ENCODE measurements at regions not wholly inside any gene's neighbourhood (a gene's known extent, or its start where the extent isn't known, plus 50 kb on each side); places are given as distances from the start of the nearest gene placed in this dataset.

DNA sequence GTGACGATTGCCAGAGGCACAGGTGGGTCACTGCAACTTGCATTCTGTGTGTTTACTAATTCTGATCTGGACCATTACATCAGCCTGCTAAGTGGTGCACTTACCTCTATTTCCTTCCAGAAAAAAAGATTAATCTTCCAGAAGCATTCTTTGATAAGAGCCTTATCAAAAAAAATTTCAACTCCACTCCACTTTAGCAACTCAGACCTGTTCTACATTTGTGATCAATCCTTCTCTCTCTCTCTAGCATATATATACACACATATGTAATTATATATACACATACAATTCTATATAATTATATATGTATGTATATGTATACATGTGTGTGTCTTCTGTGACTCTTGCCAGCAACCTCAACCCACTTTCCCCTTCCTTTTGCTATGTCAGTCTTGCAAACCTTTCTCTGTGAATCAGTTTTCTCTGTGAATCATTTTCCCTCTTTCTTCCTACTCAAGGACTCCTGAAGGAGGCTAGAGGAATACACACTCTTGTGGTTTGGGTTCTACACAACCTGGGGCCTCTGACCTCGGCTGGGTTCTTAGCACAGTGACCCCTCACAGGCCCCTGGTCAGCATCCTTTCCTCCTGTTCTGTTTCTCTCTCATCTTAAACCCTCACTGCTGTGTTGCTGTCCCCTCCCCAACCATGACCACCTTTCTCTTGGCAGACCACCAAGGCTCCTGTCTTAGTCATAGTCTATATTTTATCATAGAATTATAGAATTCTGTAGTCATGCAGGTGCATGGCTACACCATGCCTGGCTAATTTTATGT is 130.4 kb upstream of the PELI1 start:
- Histone ChIP-seq H3K9me2 (replicated peaks; ENCODE audit: insufficient read depth) (no peaks in the 10 kb centered on the region), H3K4me1 (ENCODE audit: insufficient read depth) (peaks cover 12% of the 10 kb centered on the region), H3K9me3 (ENCODE audit: low read depth) (no peaks in the 10 kb centered on the region), H2AFZ (no peak overlapping the region), H3K4me2 (no peak overlapping the region), H3K27me3 (no peaks in the 10 kb centered on the region), H3K27ac (peak overlapping the region; percentile 59), H3K79me2 (no peaks in the 10 kb centered on the region), H3K4me3 (no peak overlapping the region), H4K20me1 (ENCODE audit: insufficient read depth, poor library complexity, severe bottlenecking) (no peaks in the 10 kb centered on the region), H3K36me3 (replicated peaks; ENCODE audit: insufficient read depth, low read depth) (no peaks in the 10 kb centered on the region)
- no peak for TF ChIP-seq EZH2phosphoT487 (IDR thresholded peaks at IDR 0.05; ENCODE audit: low read depth, severe bottlenecking, unreplicated experiment)
- TF ChIP-seq, protein P1, sequence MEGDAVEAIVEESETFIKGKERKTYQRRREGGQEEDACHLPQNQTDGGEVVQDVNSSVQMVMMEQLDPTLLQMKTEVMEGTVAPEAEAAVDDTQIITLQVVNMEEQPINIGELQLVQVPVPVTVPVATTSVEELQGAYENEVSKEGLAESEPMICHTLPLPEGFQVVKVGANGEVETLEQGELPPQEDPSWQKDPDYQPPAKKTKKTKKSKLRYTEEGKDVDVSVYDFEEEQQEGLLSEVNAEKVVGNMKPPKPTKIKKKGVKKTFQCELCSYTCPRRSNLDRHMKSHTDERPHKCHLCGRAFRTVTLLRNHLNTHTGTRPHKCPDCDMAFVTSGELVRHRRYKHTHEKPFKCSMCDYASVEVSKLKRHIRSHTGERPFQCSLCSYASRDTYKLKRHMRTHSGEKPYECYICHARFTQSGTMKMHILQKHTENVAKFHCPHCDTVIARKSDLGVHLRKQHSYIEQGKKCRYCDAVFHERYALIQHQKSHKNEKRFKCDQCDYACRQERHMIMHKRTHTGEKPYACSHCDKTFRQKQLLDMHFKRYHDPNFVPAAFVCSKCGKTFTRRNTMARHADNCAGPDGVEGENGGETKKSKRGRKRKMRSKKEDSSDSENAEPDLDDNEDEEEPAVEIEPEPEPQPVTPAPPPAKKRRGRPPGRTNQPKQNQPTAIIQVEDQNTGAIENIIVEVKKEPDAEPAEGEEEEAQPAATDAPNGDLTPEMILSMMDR (IDR thresholded peaks at IDR 0.05; ENCODE audit: poor library complexity) = no peak
- no peak for TF ChIP-seq EZH2 (IDR thresholded peaks at IDR 0.05; ENCODE audit: borderline replicate concordance)
- DNase-seq (ENCODE audit: low spot score) = no peak
- WGBS (ENCODE audit: low lambda C conversion rate, missing lambda C conversion rate) = 83% methylated on average over 2 of the region's 2 CpGs

- no peaks in the 10 kb centered on the region for H3K36me3 ChIP-seq (replicated peaks; ENCODE audit: insufficient read depth, low read depth)
- no peaks in the 10 kb centered on the region for H3K9me3 ChIP-seq (ENCODE audit: low read depth)
- DNase-seq (ENCODE audit: low spot score) = no peak
- no peak overlapping the region for H2AFZ ChIP-seq
- H3K79me2 ChIP-seq = no peaks in the 10 kb centered on the region
- H4K20me1 ChIP-seq (ENCODE audit: insufficient read depth, poor library complexity, severe bottlenecking) = no peaks in the 10 kb centered on the region
- H3K27me3 ChIP-seq = no peaks in the 10 kb centered on the region
- H3K4me1 ChIP-seq (ENCODE audit: insufficient read depth) = peaks cover 12% of the 10 kb centered on the region
- H3K27ac ChIP-seq = no peak overlapping the region
- TF ChIP-seq EZH2phosphoT487 (IDR thresholded peaks at IDR 0.05; ENCODE audit: low read depth, severe bottlenecking, unreplicated experiment) = no peak
- TF ChIP-seq, protein P1 (IDR thresholded peaks at IDR 0.05; ENCODE audit: poor library complexity) = no peak
- TF ChIP-seq EZH2 (IDR thresholded peaks at IDR 0.05; ENCODE audit: borderline replicate concordance) = no peak
- no peak overlapping the region for H3K4me2 ChIP-seq
- no peaks in the 10 kb centered on the region for H3K9me2 ChIP-seq (replicated peaks; ENCODE audit: insufficient read depth)
- no peak overlapping the region for H3K4me3 ChIP-seq
Observed at GRCh38 chr2:64275174-64275466, 130.9 kb upstream of the PELI1 start.

DNA sequence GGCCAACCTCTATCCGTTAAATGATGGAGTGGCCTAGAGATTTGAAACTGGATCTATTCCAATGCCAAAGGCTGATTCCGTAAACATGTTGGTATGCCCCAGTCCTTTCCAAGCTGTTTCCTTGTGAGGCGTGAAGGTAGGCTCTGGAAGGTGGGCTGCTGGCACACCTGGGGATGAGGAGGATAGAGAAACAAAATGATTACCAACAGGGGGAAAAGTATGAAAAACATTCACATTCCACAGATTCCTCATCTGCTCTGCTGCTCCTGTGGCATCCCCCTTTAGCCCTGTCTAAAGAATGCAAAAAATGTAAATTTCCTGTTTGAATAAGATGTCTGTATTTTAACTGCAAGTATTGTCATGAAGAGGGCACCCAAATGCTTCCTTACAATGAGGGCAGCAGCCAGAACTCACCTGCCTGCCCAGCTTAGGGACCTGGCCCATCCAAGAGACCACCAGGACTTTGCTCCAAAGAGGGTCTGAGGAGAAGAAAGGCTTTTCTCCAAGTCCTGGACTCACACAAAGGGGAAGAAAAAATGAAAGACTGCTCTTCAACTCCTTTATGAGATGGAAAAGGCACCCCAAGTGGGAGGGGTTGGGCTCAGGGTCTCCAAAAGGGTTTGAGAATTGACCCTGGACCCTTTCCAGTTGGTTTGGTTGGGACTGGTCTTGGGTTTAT is 132.3 kb upstream of the PELI1 start:
- no peak overlapping the region for H3K4me3 ChIP-seq
- TF ChIP-seq, protein P1 (IDR thresholded peaks at IDR 0.05; ENCODE audit: poor library complexity) = no peak
- TF ChIP-seq EZH2 (IDR thresholded peaks at IDR 0.05; ENCODE audit: borderline replicate concordance) = no peak
- TF ChIP-seq EZH2phosphoT487 (IDR thresholded peaks at IDR 0.05; ENCODE audit: low read depth, severe bottlenecking, unreplicated experiment) = no peak
- DNase-seq (ENCODE audit: low spot score) = no peak
- H3K9me3 ChIP-seq (ENCODE audit: low read depth) = no peaks in the 10 kb centered on the region
- H3K4me1 ChIP-seq (ENCODE audit: insufficient read depth) = peaks cover 12% of the 10 kb centered on the region
- H3K27me3 ChIP-seq = no peaks in the 10 kb centered on the region
- H3K27ac ChIP-seq = peak overlapping the region; percentile 35
- WGBS (ENCODE audit: low lambda C conversion rate, missing lambda C conversion rate) = 82% methylated on average over 3 of the region's 3 CpGs
- H3K9me2 ChIP-seq (replicated peaks; ENCODE audit: insufficient read depth) = no peaks in the 10 kb centered on the region
- no peaks in the 10 kb centered on the region for H3K36me3 ChIP-seq (replicated peaks; ENCODE audit: insufficient read depth, low read depth)
- H4K20me1 ChIP-seq (ENCODE audit: insufficient read depth, poor library complexity, severe bottlenecking) = no peaks in the 10 kb centered on the region
- no peak overlapping the region for H2AFZ ChIP-seq
- H3K4me2 ChIP-seq = no peak overlapping the region
- H3K79me2 ChIP-seq = no peaks in the 10 kb centered on the region
